Stimulated activated CD4-positive, alpha-beta T cell treated with anti-CD3 and anti-CD28 coated beads, TNF-alpha, amount 100 ng/mL, for 48 hours (primary cell): ENCODE measurements at regions not wholly inside any gene's neighbourhood (a gene's known extent, or its start where the extent isn't known, plus 50 kb on each side); places are given as distances from the start of the nearest gene placed in this dataset.
"Not testable (repeated sequence)": the region's sequence is repeated elsewhere in the genome, so short reads cannot be mapped to it uniquely, and the experiment has no call there.

Source experiments
- DNase-seq, 3 donors: peaks; one replicate each; pipeline ENCODE4 v3.0.0-alpha.2; 2020; ENCODE audit warnings: low read depth in 3 of 3

GRCh38 chr9:75282047-75282446, 193.7 kb downstream of the OSTF1 start:
- no peak for DNase-seq

- no peak for DNase-seq
Observed at GRCh38 chr9:75289332-75289731, 201.0 kb downstream of the OSTF1 start.

- no peak for DNase-seq
Observed at GRCh38 chr9:75299324-75299723, 211.0 kb downstream of the OSTF1 start.

- DNase-seq, result no peak
Observed at GRCh38 chr9:75333624-75334023, 245.3 kb downstream of the OSTF1 start.

GRCh38 chr9:75358846-75359245, 270.5 kb downstream of the OSTF1 start:
- DNase-seq, result no peak

- no peak for DNase-seq
Observed at GRCh38 chr9:75359638-75360037, 271.3 kb downstream of the OSTF1 start.

GRCh38 chr9:75360252-75360651, 271.9 kb downstream of the OSTF1 start:
- no peak for DNase-seq

- not testable (repeated sequence) for DNase-seq
Observed at GRCh38 chr9:75362446-75362845, 274.1 kb downstream of the OSTF1 start.

- no peak for DNase-seq
Observed at GRCh38 chr9:75365196-75365595, 276.9 kb downstream of the OSTF1 start.

GRCh38 chr9:75369989-75370388, 281.7 kb downstream of the OSTF1 start:
- no peak for DNase-seq

- no peak for DNase-seq
Observed at GRCh38 chr9:75372499-75373268, 284.4 kb downstream of the OSTF1 start.

- no peak for DNase-seq
Observed at GRCh38 chr9:75376680-75377254, 288.5 kb downstream of the OSTF1 start.

GRCh38 chr9:75378036-75378435, 289.7 kb downstream of the OSTF1 start:
- DNase-seq, result no peak

GRCh38 chr9:75378926-75379325, 290.6 kb downstream of the OSTF1 start:
- DNase-seq, result no peak

- no peak for DNase-seq
Observed at GRCh38 chr9:75382126-75382525, 293.8 kb downstream of the OSTF1 start.

- DNase-seq, result not testable (repeated sequence)
Observed at GRCh38 chr9:75383420-75384034, 295.2 kb downstream of the OSTF1 start.

GRCh38 chr9:75385236-75385635, 296.9 kb downstream of the OSTF1 start:
- DNase-seq, result no peak

- DNase-seq, result no peak
Observed at GRCh38 chr9:75389101-75389500, 300.8 kb downstream of the OSTF1 start.

- DNase-seq, result no peak
Observed at GRCh38 chr9:75390951-75391350, 302.6 kb downstream of the OSTF1 start.

GRCh38 chr9:75391497-75391896, 303.2 kb downstream of the OSTF1 start:
- no peak for DNase-seq

GRCh38 chr9:75395336-75395735, 307.0 kb downstream of the OSTF1 start:
- no peak for DNase-seq

- DNase-seq, result no peak
Observed at GRCh38 chr9:75397836-75398235, 309.5 kb downstream of the OSTF1 start.

- DNase-seq, result no peak
Observed at GRCh38 chr9:75408391-75408790, 320.1 kb downstream of the OSTF1 start.
